ENCODE measurements at regions not wholly inside any gene's neighbourhood (a gene's known extent, or its start where the extent isn't known, plus 50 kb on each side); places are given as distances from the start of the nearest gene placed in this dataset.
"Not testable (repeated sequence)": the region's sequence is repeated elsewhere in the genome, so short reads cannot be mapped to it uniquely, and the experiment has no call there.

GRCh38 chrX:79026742-79027141, 81.6 kb downstream of the P2RY10 start:
- not testable (repeated sequence) for DNase-seq

- no peak for DNase-seq
Observed at GRCh38 chrX:79035421-79035820, 90.2 kb downstream of the P2RY10 start.

- DNase-seq = no peak
Observed at GRCh38 chrX:79036157-79036880, 91.1 kb downstream of the P2RY10 start.

GRCh38 chrX:79065696-79066095, 78.8 kb upstream of the GPR174 start:
- DNase-seq = no peak

- DNase-seq = no peak
Observed at GRCh38 chrX:79078114-79078513, 66.4 kb upstream of the GPR174 start.

GRCh38 chrX:79079477-79079876, 65.0 kb upstream of the GPR174 start:
- no peak for DNase-seq

- no peak for DNase-seq
Observed at GRCh38 chrX:79080141-79080540, 64.3 kb upstream of the GPR174 start.

- peak in 1 of 2 experiments; percentile 6 for DNase-seq
Observed at GRCh38 chrX:79081895-79082512, 62.5 kb upstream of the GPR174 start.

- DNase-seq = no peak
Observed at GRCh38 chrX:79082899-79083298, 61.6 kb upstream of the GPR174 start.

- DNase-seq = no peak
Observed at GRCh38 chrX:79084923-79085322, 59.6 kb upstream of the GPR174 start.

- no peak for DNase-seq
Observed at GRCh38 chrX:79089896-79090584, 54.4 kb upstream of the GPR174 start.

- DNase-seq = no peak
Observed at GRCh38 chrX:79094075-79094832, 50.2 kb upstream of the GPR174 start.

Measured in NCI-H446 (cell line).